ENCODE measurements at regions not wholly inside any gene's neighbourhood (a gene's known extent, or its start where the extent isn't known, plus 50 kb on each side); places are given as distances from the start of the nearest gene placed in this dataset.
A peak's percentile ranks its signal among the peaks of the same experiment; 100 is the strongest.

GRCh38 chr1:43063394-43064219 lies 104.9 kb upstream of the SLC2A1 start:
- no peak overlapping the region for H3K4me3 ChIP-seq
- no peaks in the 10 kb centered on the region for H3K36me3 ChIP-seq
- TF ChIP-seq, protein P1, sequence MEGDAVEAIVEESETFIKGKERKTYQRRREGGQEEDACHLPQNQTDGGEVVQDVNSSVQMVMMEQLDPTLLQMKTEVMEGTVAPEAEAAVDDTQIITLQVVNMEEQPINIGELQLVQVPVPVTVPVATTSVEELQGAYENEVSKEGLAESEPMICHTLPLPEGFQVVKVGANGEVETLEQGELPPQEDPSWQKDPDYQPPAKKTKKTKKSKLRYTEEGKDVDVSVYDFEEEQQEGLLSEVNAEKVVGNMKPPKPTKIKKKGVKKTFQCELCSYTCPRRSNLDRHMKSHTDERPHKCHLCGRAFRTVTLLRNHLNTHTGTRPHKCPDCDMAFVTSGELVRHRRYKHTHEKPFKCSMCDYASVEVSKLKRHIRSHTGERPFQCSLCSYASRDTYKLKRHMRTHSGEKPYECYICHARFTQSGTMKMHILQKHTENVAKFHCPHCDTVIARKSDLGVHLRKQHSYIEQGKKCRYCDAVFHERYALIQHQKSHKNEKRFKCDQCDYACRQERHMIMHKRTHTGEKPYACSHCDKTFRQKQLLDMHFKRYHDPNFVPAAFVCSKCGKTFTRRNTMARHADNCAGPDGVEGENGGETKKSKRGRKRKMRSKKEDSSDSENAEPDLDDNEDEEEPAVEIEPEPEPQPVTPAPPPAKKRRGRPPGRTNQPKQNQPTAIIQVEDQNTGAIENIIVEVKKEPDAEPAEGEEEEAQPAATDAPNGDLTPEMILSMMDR (IDR thresholded peaks at IDR 0.05; ENCODE audit: low read depth, low read length): no peak
- H3K27ac ChIP-seq: no peak overlapping the region
- DNase-seq (ENCODE audit: low read depth in 1 of 2, low spot score in 1 of 2): peak in 1 of 2 donors; percentile 49
- H3K27me3 ChIP-seq: no peaks in the 10 kb centered on the region
- H3K4me1 ChIP-seq (ENCODE audit: low read depth): peaks cover 4% of the 10 kb centered on the region
- no peaks in the 10 kb centered on the region for H3K9me3 ChIP-seq (ENCODE audit: low read depth)

DNA sequence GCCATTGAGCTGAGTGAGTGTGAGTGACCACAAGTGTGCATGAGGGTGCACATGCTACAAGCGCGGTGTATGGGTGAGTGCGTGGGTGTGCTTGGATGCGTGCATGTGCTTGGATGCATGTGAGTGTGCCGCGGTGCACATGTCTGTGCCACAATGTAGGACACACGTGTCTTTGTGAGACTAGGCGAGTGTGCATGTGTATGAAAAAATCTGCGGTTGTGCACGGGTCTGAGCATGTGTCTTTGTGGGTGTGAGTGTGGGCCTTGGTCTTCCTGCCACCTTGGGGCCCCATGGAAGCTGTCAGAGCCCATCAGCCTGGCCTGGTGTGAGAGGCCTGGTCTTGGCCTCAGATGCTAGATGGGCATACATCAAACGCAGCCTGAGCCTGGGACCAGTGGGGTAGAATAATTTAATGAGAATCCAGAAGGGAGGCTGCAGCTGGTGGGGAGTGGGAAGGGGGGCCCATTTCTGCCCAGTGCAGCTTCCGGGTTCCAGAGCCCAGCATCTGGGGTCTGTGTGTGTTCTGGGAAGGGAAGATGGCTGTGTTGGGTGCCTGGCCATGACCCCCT lies 103.9 kb upstream of the SLC2A1 start:
- peaks cover 10% of the 10 kb centered on the region for H3K4me1 ChIP-seq (ENCODE audit: low read depth)
- H3K27ac ChIP-seq: no peak overlapping the region
- TF ChIP-seq, protein P1 (IDR thresholded peaks at IDR 0.05; ENCODE audit: low read depth, low read length): no peak
- H3K36me3 ChIP-seq: no peaks in the 10 kb centered on the region
- no peaks in the 10 kb centered on the region for H3K27me3 ChIP-seq
- DNase-seq (ENCODE audit: low read depth in 1 of 2, low spot score in 1 of 2): no peak
- no peak overlapping the region for H3K4me3 ChIP-seq
- no peaks in the 10 kb centered on the region for H3K9me3 ChIP-seq (ENCODE audit: low read depth)

DNA sequence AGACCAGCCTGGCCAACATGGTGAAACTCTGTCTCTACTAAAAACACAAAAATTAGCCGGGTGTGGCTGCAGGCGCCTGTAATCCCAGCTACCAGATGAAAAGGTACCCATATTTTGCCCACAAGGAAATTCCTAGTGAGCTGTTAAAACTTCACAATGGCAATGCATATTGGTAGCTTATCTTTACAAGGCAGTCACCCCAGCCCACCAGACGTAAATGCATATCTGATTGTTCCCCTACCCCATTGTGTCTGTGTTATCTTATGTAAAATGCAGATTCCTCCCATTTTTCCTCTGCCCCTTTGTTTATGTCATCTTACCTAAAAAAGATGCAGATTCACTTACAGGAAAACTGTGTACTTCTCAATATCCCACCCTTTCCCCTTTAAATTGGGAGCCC lies 103.1 kb upstream of the SLC2A1 start:
- DNase-seq (ENCODE audit: low read depth in 1 of 2, low spot score in 1 of 2): no peak
- peaks cover 10% of the 10 kb centered on the region for H3K4me1 ChIP-seq (ENCODE audit: low read depth)
- H3K27ac ChIP-seq: no peak overlapping the region
- H3K27me3 ChIP-seq: no peaks in the 10 kb centered on the region
- no peaks in the 10 kb centered on the region for H3K36me3 ChIP-seq
- TF ChIP-seq, protein P1 (IDR thresholded peaks at IDR 0.05; ENCODE audit: low read depth, low read length): no peak
- no peaks in the 10 kb centered on the region for H3K9me3 ChIP-seq (ENCODE audit: low read depth)
- H3K4me3 ChIP-seq: no peak overlapping the region

- H3K9me3 ChIP-seq (ENCODE audit: low read depth): no peaks in the 10 kb centered on the region
- no peak overlapping the region for H3K27ac ChIP-seq
- DNase-seq (ENCODE audit: low read depth in 1 of 2, low spot score in 1 of 2): no peak
- no peak overlapping the region for H3K4me3 ChIP-seq
- peaks cover 10% of the 10 kb centered on the region for H3K4me1 ChIP-seq (ENCODE audit: low read depth)
- TF ChIP-seq, protein P1 (IDR thresholded peaks at IDR 0.05; ENCODE audit: low read depth, low read length): no peak
- no peaks in the 10 kb centered on the region for H3K36me3 ChIP-seq
- no peaks in the 10 kb centered on the region for H3K27me3 ChIP-seq
Measured at GRCh38 chr1:43059640-43060574, 101.2 kb upstream of the SLC2A1 start.

GRCh38 chr1:43058545-43059360 lies 100.1 kb upstream of the SLC2A1 start:
- H3K4me1 ChIP-seq (ENCODE audit: low read depth): peaks cover 10% of the 10 kb centered on the region
- peak overlapping the region; percentile 38 for H3K27ac ChIP-seq
- no peaks in the 10 kb centered on the region for H3K36me3 ChIP-seq
- TF ChIP-seq, protein P1 (IDR thresholded peaks at IDR 0.05; ENCODE audit: low read depth, low read length): no peak
- H3K4me3 ChIP-seq: no peak overlapping the region
- no peaks in the 10 kb centered on the region for H3K9me3 ChIP-seq (ENCODE audit: low read depth)
- H3K27me3 ChIP-seq: no peaks in the 10 kb centered on the region
- peak; percentile 38 to 63 for DNase-seq (ENCODE audit: low read depth in 1 of 2, low spot score in 1 of 2)

Data from cardiac muscle cell (in vitro differentiated cells and primary cell).